GM23338 (cell line): ENCODE measurements at regions not wholly inside any gene's neighbourhood (a gene's known extent, or its start where the extent isn't known, plus 50 kb on each side); places are given as distances from the start of the nearest gene placed in this dataset.

Experiments used
- ATAC-seq: fragments of 200-7000 bp; cut with Tn5 transposase; 3 replicates; pipeline ENCODE4 v1.9.1; 2020
- DNase-seq: peaks from one replicate; pipeline ENCODE4 v3.0.0-alpha.2; 2015; ENCODE audit warnings: low spot score
- H2AFZ ChIP-seq: fragments of 200-600 bp; sonication (generic); 2 replicates; pipeline ENCODE4 v1.8.0; 2016; ENCODE audit warnings: antibody characterized with exemption, mild to moderate bottlenecking, moderate library complexity
- H3F3A ChIP-seq: fragments of 200-600 bp; sonication (generic); replicated peaks from 2 replicates; pipeline ENCODE4 v1.8.0; 2017; ENCODE audit warnings: antibody characterized with exemption, mixed run types, low read depth
- H3K27ac ChIP-seq: fragments of 200-600 bp; sonication (generic); 2 replicates; pipeline ENCODE4 v1.6.1; 2016; ENCODE audit warnings: low read depth
- H3K27me3 ChIP-seq: fragments of 200-600 bp; sonication (generic); 2 replicates; pipeline ENCODE4 v1.8.0; 2016; ENCODE audit warnings: mild to moderate bottlenecking, mixed run types, moderate library complexity; ENCODE audit not compliant: insufficient read depth
- H3K36me3 ChIP-seq: fragments of 200-600 bp; sonication (generic); 2 replicates; pipeline ENCODE4 v1.8.0; 2016; ENCODE audit warnings: mild to moderate bottlenecking; ENCODE audit not compliant: insufficient read depth
- H3K4me1 ChIP-seq: fragments of 200-600 bp; sonication (generic); 2 replicates; pipeline ENCODE4 v1.8.0; 2016; ENCODE audit warnings: mild to moderate bottlenecking, moderate library complexity; ENCODE audit not compliant: insufficient read depth
- H3K4me2 ChIP-seq: fragments of 200-600 bp; sonication (generic); 2 replicates; pipeline ENCODE4 v1.7.1; 2017; ENCODE audit warnings: mixed run types
- H3K4me3 ChIP-seq: fragments of 200-600 bp; sonication (generic); 2 replicates; pipeline ENCODE4 v1.6.1; 2016; ENCODE audit warnings: mixed run types
- H3K79me2 ChIP-seq: fragments of 200-600 bp; sonication (generic); replicated peaks from 2 replicates; pipeline ENCODE4 v1.8.0; 2017; ENCODE audit warnings: mild to moderate bottlenecking; ENCODE audit not compliant: insufficient read depth
- H3K9me2 ChIP-seq: fragments of 200-600 bp; sonication (generic); 2 replicates; pipeline ENCODE4 v1.8.0; 2017; ENCODE audit not compliant: insufficient read depth
- H4K20me1 ChIP-seq: fragments of 200-600 bp; sonication (generic); replicated peaks from 2 replicates; pipeline ENCODE4 v1.8.0; 2017; ENCODE audit warnings: mild to moderate bottlenecking; ENCODE audit not compliant: insufficient read depth
- H3K27ac Mint-ChIP-seq: 2 replicates; pipeline ENCODE4 v1.8.0; 2020; ENCODE audit warnings: inconsistent platforms, mild to moderate bottlenecking, moderate library complexity, mixed read lengths
- H3K27me3 Mint-ChIP-seq: 3 replicates; pipeline ENCODE4 v1.8.0; 2022; ENCODE audit warnings: low read depth, mild to moderate bottlenecking, moderate library complexity, mixed read lengths, inconsistent platforms; ENCODE audit not compliant: insufficient read depth, poor library complexity
- H3K36me3 Mint-ChIP-seq: 3 replicates; pipeline ENCODE4 v1.8.0; 2021; ENCODE audit warnings: low read depth, mild to moderate bottlenecking, inconsistent platforms, moderate library complexity, mixed read lengths
- H3K4me1 Mint-ChIP-seq: 3 replicates; pipeline ENCODE4 v1.8.0; 2020; ENCODE audit warnings: mild to moderate bottlenecking, inconsistent platforms, mixed read lengths
- H3K4me3 Mint-ChIP-seq: 3 replicates; pipeline ENCODE4 v1.8.0; 2021; ENCODE audit warnings: moderate library complexity, mild to moderate bottlenecking, inconsistent platforms, mixed read lengths
- H3K9me3 Mint-ChIP-seq: 3 replicates; pipeline ENCODE4 v1.8.0; 2020; ENCODE audit warnings: moderate library complexity, mild to moderate bottlenecking, inconsistent platforms, mixed read lengths
- JUNB ChIP-seq: IDR thresholded peaks from one replicate; pipeline ENCODE4 v1.6.1; 2016; ENCODE audit warnings: antibody characterized with exemption; ENCODE audit not compliant: unreplicated experiment
- NANOG ChIP-seq: IDR thresholded peaks from 2 replicates; pipeline ENCODE4 v1.6.1; 2016; ENCODE audit warnings: antibody characterized with exemption, borderline replicate concordance
- STAT1 ChIP-seq: IDR thresholded peaks from one replicate; pipeline ENCODE4 v1.6.1; 2016; ENCODE audit warnings: antibody characterized with exemption; ENCODE audit not compliant: unreplicated experiment
- ZNF114 ChIP-seq: fragments of 250-450 bp; sonication (Bioruptor Pico); IDR thresholded peaks from 2 replicates; pipeline ENCODE4 v1.5.0; 2020; ENCODE audit warnings: mild to moderate bottlenecking, moderate library complexity
- ZNF462 ChIP-seq: fragments of 250-450 bp; sonication (Bioruptor Pico); IDR thresholded peaks from 2 replicates; pipeline ENCODE4 v1.5.0; 2020; ENCODE audit warnings: mild to moderate bottlenecking, moderate library complexity

- TF ChIP-seq ZNF462 (CRISPR knock-in tag) (no peak), ZNF114 (CRISPR knock-in tag) (no peak), STAT1 (no peak), JUNB (no peak)
Observed at GRCh38 chr2:34787341-34787740, 1188.2 kb upstream of the FAM98A start (continued).

GRCh38 chr2:34785206-34785785 lies 1186.2 kb upstream of the FAM98A start:
- Histone ChIP-seq H3K4me2 (no peak overlapping the region), H3K4me1 (no peaks in the 10 kb centered on the region; the same call in 1 of the 2 replicates), H2AFZ (no peak overlapping the region), H4K20me1 (no peaks in the 10 kb centered on the region), H3K9me2 (peaks cover 10% of the 10 kb centered on the region), H3K4me3 (no peak overlapping the region), H3K36me3 (no peaks in the 10 kb centered on the region), H3K79me2 (no peaks in the 10 kb centered on the region), H3F3A (no peaks in the 10 kb centered on the region), H3K27me3 (no peaks in the 10 kb centered on the region), H3K27ac (no peak overlapping the region)
- H3K36me3 Mint-ChIP-seq: no peaks in the 10 kb centered on the region; the same call in 1 of the 3 replicates
- no peak for DNase-seq
- H3K27ac Mint-ChIP-seq: no peak overlapping the region
- ATAC-seq: no peak
- peaks cover 9% of the 10 kb centered on the region for H3K4me1 Mint-ChIP-seq
- H3K9me3 Mint-ChIP-seq: no peaks in the 10 kb centered on the region; the same call in 2 of the 3 replicates
- H3K27me3 Mint-ChIP-seq: peaks cover 6% of the 10 kb centered on the region
- no peak overlapping the region for H3K4me3 Mint-ChIP-seq
- TF ChIP-seq ZNF462 (CRISPR knock-in tag) (no peak), NANOG (no peak), JUNB (no peak)
